ENCODE measurements at regions not wholly inside any gene's neighbourhood (a gene's known extent, or its start where the extent isn't known, plus 50 kb on each side); places are given as distances from the start of the nearest gene placed in this dataset.

- no peak for DNase-seq (ENCODE audit: low read depth)
These were observed 95.8 kb downstream of the BDNF start for GRCh38 chr11:27604416-27604815.

- no peak for DNase-seq (ENCODE audit: low read depth)
These were observed 96.8 kb downstream of the BDNF start for GRCh38 chr11:27603376-27603990.

- no peak for DNase-seq (ENCODE audit: low read depth)
These were observed 94.1 kb upstream of the LIN7C start for GRCh38 chr11:27600656-27601055.

GRCh38 chr11:27599217-27599616, 92.6 kb upstream of the LIN7C start:
- no peak for DNase-seq (ENCODE audit: low read depth)

- no peak for DNase-seq (ENCODE audit: low read depth)
These were observed 90.2 kb upstream of the LIN7C start for GRCh38 chr11:27596802-27597201.

- no peak for DNase-seq (ENCODE audit: low read depth)
These were observed 89.8 kb upstream of the LIN7C start for GRCh38 chr11:27596388-27596787.

- DNase-seq (ENCODE audit: low read depth), result no peak
These were observed 85.7 kb upstream of the LIN7C start for GRCh38 chr11:27592098-27592780.

- DNase-seq (ENCODE audit: low read depth), result no peak
These were observed 76.1 kb upstream of the LIN7C start for GRCh38 chr11:27582621-27583020.

- no peak for DNase-seq (ENCODE audit: low read depth)
These were observed 67.8 kb upstream of the LIN7C start for GRCh38 chr11:27574342-27574741.

- no peak for DNase-seq (ENCODE audit: low read depth)
These were observed 66.5 kb upstream of the LIN7C start for GRCh38 chr11:27573024-27573423.

GRCh38 chr11:27571154-27571810, 64.7 kb upstream of the LIN7C start:
- DNase-seq (ENCODE audit: low read depth), result no peak

- no peak for DNase-seq (ENCODE audit: low read depth)
These were observed 64.0 kb upstream of the LIN7C start for GRCh38 chr11:27570542-27570941.

GRCh38 chr11:27563641-27564040, 57.1 kb upstream of the LIN7C start:
- DNase-seq (ENCODE audit: low read depth), result no peak

- peak; percentile 21 for DNase-seq (ENCODE audit: low read depth)
These were observed 56.6 kb upstream of the LIN7C start for GRCh38 chr11:27563201-27563600.

GRCh38 chr11:27558401-27558800, 51.8 kb upstream of the LIN7C start:
- DNase-seq (ENCODE audit: low read depth), result no peak

GRCh38 chr11:27557226-27557625, 50.7 kb upstream of the LIN7C start:
- DNase-seq (ENCODE audit: low read depth), result no peak
